Neutrophil (primary cell): ENCODE measurements at regions not wholly inside any gene's neighbourhood (a gene's known extent, or its start where the extent isn't known, plus 50 kb on each side); places are given as distances from the start of the nearest gene placed in this dataset.

Source experiments
- H3K27ac ChIP-seq: fragments of 200-600 bp; sonication (generic); 2 replicates; pipeline ENCODE4 v1.5.1; 2016; ENCODE audit warnings: mild to moderate bottlenecking, moderate library complexity
- H3K27me3 ChIP-seq: fragments of 200-600 bp; sonication (generic); 2 replicates; pipeline ENCODE4 v1.6.0; 2016; ENCODE audit warnings: mild to moderate bottlenecking
- H3K36me3 ChIP-seq: fragments of 200-600 bp; sonication (generic); 2 replicates; pipeline ENCODE4 v1.5.1; 2017
- H3K4me1 ChIP-seq, 2 experiments: fragments of 200-600 bp in 1 of 2; sonication (generic) in 1 of 2; 1 replicate in 1 of 2; 2 replicates in 1 of 2; pipeline versions ENCODE4 v1.5.1 to v1.6.1; 2013 to 2016; ENCODE audit warnings: low read depth in 1 of 2, low read length in 1 of 2, mild to moderate bottlenecking in 1 of 2, moderate library complexity in 1 of 2; ENCODE audit not compliant: control insufficient read depth in 1 of 2, insufficient read depth in 1 of 2
- H3K4me3 ChIP-seq, 2 experiments: fragments of 200-600 bp in 1 of 2; sonication (generic) in 1 of 2; 1 replicate in 1 of 2; 2 replicates in 1 of 2; pipeline ENCODE4 v1.5.1; 2013 to 2016; ENCODE audit warnings: low read depth in 1 of 2, low read length in 1 of 2, mild to moderate bottlenecking in 1 of 2, moderate library complexity in 1 of 2
- H3K9me3 ChIP-seq: fragments of 200-600 bp; sonication (generic); 2 replicates; pipeline ENCODE4 v1.5.1; 2016
- TF ChIP-seq, protein P1 (sequence below): fragments of 200-600 bp; sonication (generic); IDR thresholded peaks from 2 replicates; pipeline ENCODE4 v1.5.1; 2016; ENCODE audit warnings: antibody characterized with exemption

DNA sequence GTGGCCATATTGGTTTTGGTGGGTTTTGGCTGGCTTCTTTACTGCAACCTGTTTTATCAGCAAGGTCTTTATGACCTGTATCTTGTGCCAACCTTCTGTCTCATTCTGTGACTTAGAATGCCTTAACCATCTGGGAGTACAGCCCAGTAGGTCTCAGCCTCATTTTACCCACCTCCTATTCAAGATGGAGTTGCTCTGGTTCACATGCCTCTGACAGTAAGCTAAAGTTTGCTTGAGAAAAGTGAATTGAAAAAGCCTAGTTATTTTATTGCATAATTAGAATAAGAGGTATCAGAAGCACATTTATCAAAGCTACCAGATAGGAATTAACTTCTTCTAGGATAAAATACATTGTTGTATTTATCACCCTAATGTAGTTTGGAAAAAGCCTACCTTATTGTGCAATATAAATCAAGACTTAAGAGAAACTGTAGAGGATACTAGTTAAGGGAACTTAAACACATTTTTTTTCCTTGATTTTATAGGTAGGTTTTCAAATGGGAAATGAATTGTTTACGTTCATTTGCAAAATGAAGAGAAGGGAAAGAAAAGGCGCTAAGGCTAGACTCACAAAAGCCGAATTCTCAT, 202.3 kb upstream of the KCNJ16 start:
- H3K9me3 ChIP-seq: no peaks in the 10 kb centered on the region
- no peaks in the 10 kb centered on the region for H3K36me3 ChIP-seq
- TF ChIP-seq, protein P1, sequence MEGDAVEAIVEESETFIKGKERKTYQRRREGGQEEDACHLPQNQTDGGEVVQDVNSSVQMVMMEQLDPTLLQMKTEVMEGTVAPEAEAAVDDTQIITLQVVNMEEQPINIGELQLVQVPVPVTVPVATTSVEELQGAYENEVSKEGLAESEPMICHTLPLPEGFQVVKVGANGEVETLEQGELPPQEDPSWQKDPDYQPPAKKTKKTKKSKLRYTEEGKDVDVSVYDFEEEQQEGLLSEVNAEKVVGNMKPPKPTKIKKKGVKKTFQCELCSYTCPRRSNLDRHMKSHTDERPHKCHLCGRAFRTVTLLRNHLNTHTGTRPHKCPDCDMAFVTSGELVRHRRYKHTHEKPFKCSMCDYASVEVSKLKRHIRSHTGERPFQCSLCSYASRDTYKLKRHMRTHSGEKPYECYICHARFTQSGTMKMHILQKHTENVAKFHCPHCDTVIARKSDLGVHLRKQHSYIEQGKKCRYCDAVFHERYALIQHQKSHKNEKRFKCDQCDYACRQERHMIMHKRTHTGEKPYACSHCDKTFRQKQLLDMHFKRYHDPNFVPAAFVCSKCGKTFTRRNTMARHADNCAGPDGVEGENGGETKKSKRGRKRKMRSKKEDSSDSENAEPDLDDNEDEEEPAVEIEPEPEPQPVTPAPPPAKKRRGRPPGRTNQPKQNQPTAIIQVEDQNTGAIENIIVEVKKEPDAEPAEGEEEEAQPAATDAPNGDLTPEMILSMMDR: no peak
- no peak overlapping the region for H3K27ac ChIP-seq
- peaks cover 9 to 16% of the 10 kb centered on the region in 2 experiments for H3K4me1 ChIP-seq
- no peak overlapping the region for H3K4me3 ChIP-seq
- no peaks in the 10 kb centered on the region for H3K27me3 ChIP-seq

DNA sequence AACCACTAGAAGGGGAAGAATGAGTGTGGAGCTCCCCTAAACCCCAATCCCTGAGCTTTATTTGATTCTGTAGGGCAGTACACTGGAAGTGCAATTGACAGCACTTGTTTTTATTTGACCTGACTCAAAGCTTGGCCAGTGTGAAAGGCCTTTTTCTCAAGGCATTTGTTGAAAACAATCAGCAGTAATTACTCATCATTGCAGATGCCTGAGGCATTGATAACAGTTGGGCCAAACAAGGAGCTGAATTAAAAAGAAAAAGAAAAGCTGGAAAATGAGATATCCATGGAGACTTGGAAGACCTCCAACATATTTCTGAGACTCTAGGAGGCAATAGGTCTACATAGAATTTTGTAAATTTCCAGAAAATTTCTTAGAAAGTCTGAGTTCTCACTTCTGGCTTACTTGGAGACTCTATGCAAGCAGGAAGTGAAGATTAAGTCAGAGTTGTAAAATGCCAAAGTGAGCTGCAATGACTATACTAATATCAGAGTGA, 200.8 kb upstream of the KCNJ16 start:
- Histone ChIP-seq H3K27me3 (no peaks in the 10 kb centered on the region), H3K27ac (no peak overlapping the region), H3K9me3 (no peaks in the 10 kb centered on the region), H3K4me3 (no peak overlapping the region), H3K36me3 (no peaks in the 10 kb centered on the region), H3K4me1 (peaks cover 9 to 16% of the 10 kb centered on the region in 2 experiments)
- TF ChIP-seq, protein P1: no peak

DNA sequence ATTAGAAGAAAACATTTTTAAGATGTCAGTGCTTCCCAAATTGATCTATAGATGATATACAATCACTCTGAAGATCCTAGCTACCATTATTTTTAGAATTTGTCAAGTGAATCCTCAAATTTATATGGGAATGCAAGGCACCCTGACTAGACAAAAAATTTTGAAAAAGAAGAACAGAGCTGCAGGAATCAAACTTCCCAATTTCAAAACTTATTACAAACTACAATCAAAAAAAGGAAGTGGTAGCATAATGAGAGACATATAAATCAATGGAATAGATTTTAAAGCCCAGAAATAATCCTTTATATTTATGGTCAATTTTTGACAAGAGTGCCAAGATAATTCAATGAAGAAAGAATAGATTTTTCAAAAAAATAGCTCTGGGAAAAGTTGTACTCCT, 198.3 kb upstream of the KCNJ16 start:
- Histone ChIP-seq H3K27ac (no peak overlapping the region), H3K27me3 (no peaks in the 10 kb centered on the region)
- TF ChIP-seq, protein P1: no peak

DNA sequence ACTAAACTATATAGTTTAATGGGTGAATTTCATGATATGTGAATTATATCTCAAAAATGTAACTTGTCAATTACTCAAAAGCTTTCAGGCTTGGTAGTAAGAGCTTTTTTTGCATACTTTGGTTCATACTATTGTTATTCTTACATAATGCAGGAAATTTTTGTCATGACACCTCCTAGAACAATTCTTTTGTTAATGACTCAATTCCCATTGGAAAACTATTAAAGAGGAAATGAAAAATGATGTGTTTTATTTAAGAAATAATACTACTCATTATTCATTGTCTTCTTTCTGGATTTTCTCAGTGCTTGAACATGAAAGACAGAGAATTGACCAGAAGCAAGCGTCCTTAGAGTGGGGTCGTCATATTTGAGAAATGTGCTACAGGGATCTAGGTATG, 196.4 kb upstream of the KCNJ16 start:
- Histone ChIP-seq H3K9me3 (no peaks in the 10 kb centered on the region), H3K4me3 (no peak overlapping the region), H3K4me1 (peaks cover 9 to 16% of the 10 kb centered on the region in 2 experiments), H3K36me3 (no peaks in the 10 kb centered on the region), H3K27ac (no peak overlapping the region), H3K27me3 (no peaks in the 10 kb centered on the region)
- TF ChIP-seq, protein P1: no peak

More for the DNA sequence above, 198.3 kb upstream of the KCNJ16 start:
- Histone ChIP-seq H3K9me3 (no peaks in the 10 kb centered on the region), H3K36me3 (no peaks in the 10 kb centered on the region), H3K4me3 (no peak overlapping the region), H3K4me1 (peaks cover 9 to 16% of the 10 kb centered on the region in 2 experiments)

DNA sequence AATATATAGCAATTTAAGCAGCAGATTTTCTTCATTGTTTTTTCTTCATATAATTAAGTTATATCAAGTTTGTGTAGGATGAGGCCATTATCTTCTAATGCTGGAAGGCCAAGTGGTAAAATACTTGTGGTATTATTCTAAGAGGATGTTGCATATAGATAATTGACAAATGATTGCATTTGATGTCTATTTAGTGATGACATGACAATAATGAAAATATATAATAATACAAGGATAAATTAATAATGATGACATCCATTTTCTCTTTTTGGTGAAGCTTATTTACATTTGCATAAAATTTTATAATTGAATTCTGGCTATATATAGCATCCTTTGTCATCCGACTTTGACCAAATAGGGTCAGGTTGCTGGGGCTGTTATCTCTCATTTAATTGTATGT, 195.4 kb upstream of the KCNJ16 start:
- Histone ChIP-seq H3K36me3 (no peaks in the 10 kb centered on the region), H3K4me3 (no peak overlapping the region), H3K27me3 (no peaks in the 10 kb centered on the region), H3K27ac (no peak overlapping the region), H3K9me3 (no peaks in the 10 kb centered on the region), H3K4me1 (peaks cover 9 to 22% of the 10 kb centered on the region in 2 experiments)
- TF ChIP-seq, protein P1: no peak
